ENCODE measurements at regions not wholly inside any gene's neighbourhood (a gene's known extent, or its start where the extent isn't known, plus 50 kb on each side); places are given as distances from the start of the nearest gene placed in this dataset.

GRCh38 chr7:128188396-128189230, 52.5 kb upstream of the LEP start:
- no peak for TF ChIP-seq IRF2 (CRISPR knock-in tag; IDR thresholded peaks at IDR 0.05; ENCODE audit: borderline replicate concordance, low read depth)
- TF ChIP-seq, protein P1, sequence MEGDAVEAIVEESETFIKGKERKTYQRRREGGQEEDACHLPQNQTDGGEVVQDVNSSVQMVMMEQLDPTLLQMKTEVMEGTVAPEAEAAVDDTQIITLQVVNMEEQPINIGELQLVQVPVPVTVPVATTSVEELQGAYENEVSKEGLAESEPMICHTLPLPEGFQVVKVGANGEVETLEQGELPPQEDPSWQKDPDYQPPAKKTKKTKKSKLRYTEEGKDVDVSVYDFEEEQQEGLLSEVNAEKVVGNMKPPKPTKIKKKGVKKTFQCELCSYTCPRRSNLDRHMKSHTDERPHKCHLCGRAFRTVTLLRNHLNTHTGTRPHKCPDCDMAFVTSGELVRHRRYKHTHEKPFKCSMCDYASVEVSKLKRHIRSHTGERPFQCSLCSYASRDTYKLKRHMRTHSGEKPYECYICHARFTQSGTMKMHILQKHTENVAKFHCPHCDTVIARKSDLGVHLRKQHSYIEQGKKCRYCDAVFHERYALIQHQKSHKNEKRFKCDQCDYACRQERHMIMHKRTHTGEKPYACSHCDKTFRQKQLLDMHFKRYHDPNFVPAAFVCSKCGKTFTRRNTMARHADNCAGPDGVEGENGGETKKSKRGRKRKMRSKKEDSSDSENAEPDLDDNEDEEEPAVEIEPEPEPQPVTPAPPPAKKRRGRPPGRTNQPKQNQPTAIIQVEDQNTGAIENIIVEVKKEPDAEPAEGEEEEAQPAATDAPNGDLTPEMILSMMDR (IDR thresholded peaks at IDR 0.05): no peak
- no peak for TF ChIP-seq ZBTB21 (CRISPR knock-in tag; IDR thresholded peaks at IDR 0.05; ENCODE audit: borderline replicate concordance)
- TF ChIP-seq OVOL2 (CRISPR knock-in tag; IDR thresholded peaks at IDR 0.05; ENCODE audit: borderline replicate concordance): no peak
- TF ChIP-seq NFE2L1 (CRISPR knock-in tag; IDR thresholded peaks at IDR 0.05): no peak
- TF ChIP-seq, protein P2, sequence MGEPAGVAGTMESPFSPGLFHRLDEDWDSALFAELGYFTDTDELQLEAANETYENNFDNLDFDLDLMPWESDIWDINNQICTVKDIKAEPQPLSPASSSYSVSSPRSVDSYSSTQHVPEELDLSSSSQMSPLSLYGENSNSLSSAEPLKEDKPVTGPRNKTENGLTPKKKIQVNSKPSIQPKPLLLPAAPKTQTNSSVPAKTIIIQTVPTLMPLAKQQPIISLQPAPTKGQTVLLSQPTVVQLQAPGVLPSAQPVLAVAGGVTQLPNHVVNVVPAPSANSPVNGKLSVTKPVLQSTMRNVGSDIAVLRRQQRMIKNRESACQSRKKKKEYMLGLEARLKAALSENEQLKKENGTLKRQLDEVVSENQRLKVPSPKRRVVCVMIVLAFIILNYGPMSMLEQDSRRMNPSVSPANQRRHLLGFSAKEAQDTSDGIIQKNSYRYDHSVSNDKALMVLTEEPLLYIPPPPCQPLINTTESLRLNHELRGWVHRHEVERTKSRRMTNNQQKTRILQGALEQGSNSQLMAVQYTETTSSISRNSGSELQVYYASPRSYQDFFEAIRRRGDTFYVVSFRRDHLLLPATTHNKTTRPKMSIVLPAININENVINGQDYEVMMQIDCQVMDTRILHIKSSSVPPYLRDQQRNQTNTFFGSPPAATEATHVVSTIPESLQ (CRISPR knock-in tag; IDR thresholded peaks at IDR 0.05): no peak
- TF ChIP-seq USF1 (CRISPR knock-in tag; IDR thresholded peaks at IDR 0.05): no peak
- TF ChIP-seq MAX (CRISPR knock-in tag; IDR thresholded peaks at IDR 0.05): no peak
- no peak for TF ChIP-seq PRDM15 (CRISPR knock-in tag; IDR thresholded peaks at IDR 0.05)
- no peak for TF ChIP-seq ATF3 (CRISPR knock-in tag; conservative IDR thresholded peaks at IDR 0.05)
- TF ChIP-seq SP1 (CRISPR knock-in tag; conservative IDR thresholded peaks at IDR 0.05): no peak
- TF ChIP-seq JUN (CRISPR knock-in tag; IDR thresholded peaks at IDR 0.05): no peak
- TF ChIP-seq NFYB (CRISPR knock-in tag; conservative IDR thresholded peaks at IDR 0.05; ENCODE audit: low read depth): no peak
